ENCODE measurements at regions not wholly inside any gene's neighbourhood (a gene's known extent, or its start where the extent isn't known, plus 50 kb on each side); places are given as distances from the start of the nearest gene placed in this dataset.

DNA sequence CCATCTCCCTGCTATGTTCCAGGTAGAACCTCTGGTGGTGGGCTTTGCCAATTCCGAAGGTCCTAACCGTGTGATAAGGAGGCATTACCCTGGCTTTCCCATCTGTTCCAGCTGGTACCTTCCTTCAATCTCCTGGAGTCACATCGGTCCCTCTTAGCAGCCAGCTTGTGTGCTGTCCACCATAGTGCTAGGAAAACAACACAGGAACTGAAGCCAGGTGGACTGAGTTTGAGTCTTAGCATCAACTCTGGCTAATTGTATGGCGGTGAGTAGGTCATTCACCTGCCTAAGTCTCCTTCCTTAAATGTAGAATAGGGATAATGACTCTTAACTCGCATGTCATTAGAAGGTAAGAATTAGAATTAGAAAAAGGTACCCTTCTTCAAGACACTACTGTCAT is 159.6 kb upstream of the E2F8 start:
- TF ChIP-seq TAF1 (IDR thresholded peaks at IDR 0.05; ENCODE audit: low read depth, low read length) (no peak), POLR2A (IDR thresholded peaks at IDR 0.05; ENCODE audit: control extremely low read depth in 1 of 2, low read depth in 2 of 2, low read length in 2 of 2) (no peak), POLR2AphosphoS5 (IDR thresholded peaks at IDR 0.05; ENCODE audit: low read depth, low read length) (no peak), SP4 (IDR thresholded peaks at IDR 0.05; ENCODE audit: low read length) (no peak), TBP (IDR thresholded peaks at IDR 0.05; ENCODE audit: low read depth, low read length) (no peak), GABPA (IDR thresholded peaks at IDR 0.05; ENCODE audit: borderline replicate concordance, insufficient read depth, low read length) (no peak), BRCA1 (IDR thresholded peaks at IDR 0.05; ENCODE audit: low read depth, low read length) (no peak), EP300 (IDR thresholded peaks at IDR 0.05; ENCODE audit: borderline replicate concordance in 1 of 2, low read depth in 2 of 2, low read length in 2 of 2) (no peak)
- TF ChIP-seq, protein P1, sequence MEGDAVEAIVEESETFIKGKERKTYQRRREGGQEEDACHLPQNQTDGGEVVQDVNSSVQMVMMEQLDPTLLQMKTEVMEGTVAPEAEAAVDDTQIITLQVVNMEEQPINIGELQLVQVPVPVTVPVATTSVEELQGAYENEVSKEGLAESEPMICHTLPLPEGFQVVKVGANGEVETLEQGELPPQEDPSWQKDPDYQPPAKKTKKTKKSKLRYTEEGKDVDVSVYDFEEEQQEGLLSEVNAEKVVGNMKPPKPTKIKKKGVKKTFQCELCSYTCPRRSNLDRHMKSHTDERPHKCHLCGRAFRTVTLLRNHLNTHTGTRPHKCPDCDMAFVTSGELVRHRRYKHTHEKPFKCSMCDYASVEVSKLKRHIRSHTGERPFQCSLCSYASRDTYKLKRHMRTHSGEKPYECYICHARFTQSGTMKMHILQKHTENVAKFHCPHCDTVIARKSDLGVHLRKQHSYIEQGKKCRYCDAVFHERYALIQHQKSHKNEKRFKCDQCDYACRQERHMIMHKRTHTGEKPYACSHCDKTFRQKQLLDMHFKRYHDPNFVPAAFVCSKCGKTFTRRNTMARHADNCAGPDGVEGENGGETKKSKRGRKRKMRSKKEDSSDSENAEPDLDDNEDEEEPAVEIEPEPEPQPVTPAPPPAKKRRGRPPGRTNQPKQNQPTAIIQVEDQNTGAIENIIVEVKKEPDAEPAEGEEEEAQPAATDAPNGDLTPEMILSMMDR (IDR thresholded peaks at IDR 0.05; ENCODE audit: control extremely low read depth in 1 of 3, insufficient read depth in 1 of 3, low read depth in 1 of 3, low read length in 3 of 3), result no peak
- TF ChIP-seq, protein P2, sequence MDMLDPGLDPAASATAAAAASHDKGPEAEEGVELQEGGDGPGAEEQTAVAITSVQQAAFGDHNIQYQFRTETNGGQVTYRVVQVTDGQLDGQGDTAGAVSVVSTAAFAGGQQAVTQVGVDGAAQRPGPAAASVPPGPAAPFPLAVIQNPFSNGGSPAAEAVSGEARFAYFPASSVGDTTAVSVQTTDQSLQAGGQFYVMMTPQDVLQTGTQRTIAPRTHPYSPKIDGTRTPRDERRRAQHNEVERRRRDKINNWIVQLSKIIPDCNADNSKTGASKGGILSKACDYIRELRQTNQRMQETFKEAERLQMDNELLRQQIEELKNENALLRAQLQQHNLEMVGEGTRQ (IDR thresholded peaks at IDR 0.05; ENCODE audit: low read length), result no peak
